NT2/D1 (cell line): ENCODE measurements at regions not wholly inside any gene's neighbourhood (a gene's known extent, or its start where the extent isn't known, plus 50 kb on each side); places are given as distances from the start of the nearest gene placed in this dataset.

Experiments
- SUZ12 ChIP-seq: IDR thresholded peaks from 2 replicates; pipeline ENCODE4 v1.6.1; 2011; ENCODE audit not compliant: insufficient read length, insufficient read depth; ENCODE audit errors: extremely low read depth
- YY1 ChIP-seq: IDR thresholded peaks from 2 replicates; pipeline ENCODE4 v1.6.1; 2011; ENCODE audit not compliant: insufficient read length, insufficient read depth

DNA sequence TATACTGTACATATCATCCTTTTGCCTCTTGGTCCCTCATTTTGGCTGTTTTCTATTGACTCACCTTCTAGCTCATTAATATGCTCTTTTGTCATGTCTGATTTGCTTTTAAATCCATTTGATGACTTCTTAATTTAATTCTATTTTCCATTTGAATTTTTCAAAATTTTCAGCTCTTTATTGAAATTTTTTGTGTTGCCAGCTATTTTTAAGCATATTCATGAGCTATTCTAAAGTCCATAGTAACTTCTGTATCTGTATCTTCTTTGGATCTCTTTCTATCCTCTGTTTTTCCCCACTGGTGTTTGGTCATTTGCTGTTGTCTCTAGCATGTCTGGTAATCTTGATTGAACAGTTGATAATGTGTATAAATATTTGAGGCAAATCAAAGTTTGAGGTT lies 227.8 kb downstream of the NDUFA10 start:
- no peak for TF ChIP-seq YY1
- TF ChIP-seq SUZ12 = no peak
